Vagina (tissue), 2 donors: ENCODE measurements at regions not wholly inside any gene's neighbourhood (a gene's known extent, or its start where the extent isn't known, plus 50 kb on each side); places are given as distances from the start of the nearest gene placed in this dataset.

ENCODE experiments used
- DNase-seq, 2 donors: peaks; one replicate each; pipeline ENCODE4 v3.0.0-alpha.2; 2017; ENCODE audit errors: extremely low spot score in 2 of 2
- H3K27ac ChIP-seq: fragments of 200-600 bp; sonication (generic); one replicate; pipeline ENCODE4 v1.5.1; 2019
- H3K27me3 ChIP-seq: fragments of 200-600 bp; sonication (generic); one replicate; pipeline ENCODE4 v1.5.1; 2019
- H3K36me3 ChIP-seq, 2 donors: fragments of 200-600 bp; sonication (generic); one replicate each; pipeline ENCODE4 v1.5.1; 2017 to 2019
- H3K4me1 ChIP-seq: fragments of 200-600 bp; sonication (generic); one replicate; pipeline ENCODE4 v1.5.1; 2019
- H3K4me3 ChIP-seq, 2 donors: fragments of 200-600 bp; sonication (generic); 1 replicate in 1 of 2; 2 replicates in 1 of 2; pipeline ENCODE4 v1.5.1; 2016 to 2019
- H3K9me3 ChIP-seq: fragments of 200-600 bp; sonication (generic); one replicate; pipeline ENCODE4 v1.5.1; 2019
- CTCF ChIP-seq, 3 experiments: fragments of 450-650 bp in 2 of 3; fragments of 200-600 bp in 1 of 3; sonication (generic) in 1 of 3; IDR thresholded peaks; one replicate each; pipeline ENCODE4 v1.5.1; 2017 to 2019; ENCODE audit warnings: antibody characterized with exemption in 3 of 3, mild to moderate bottlenecking in 2 of 3, moderate library complexity in 2 of 3
- POLR2A ChIP-seq, 2 donors: fragments of 450-650 bp; IDR thresholded peaks; one replicate each; pipeline ENCODE4 v1.6.1; 2017; ENCODE audit warnings: antibody characterized with exemption in 2 of 2, mild to moderate bottlenecking in 2 of 2, moderate library complexity in 2 of 2
- POLR2AphosphoS5 ChIP-seq, 2 donors: sonication (generic); formaldehyde crosslinking; IDR thresholded peaks; one replicate each; pipeline ENCODE4 v1.9.0; 2017; ENCODE audit warnings: antibody characterized with exemption in 2 of 2, mild to moderate bottlenecking in 2 of 2, low read depth in 1 of 2; ENCODE audit not compliant: insufficient read depth in 1 of 2
- intact Hi-C: fragments of 100-400 bp; cut with DNase I; formaldehyde crosslinking; loops from one replicate; pipeline ENCODE4 v1.15.1; 2023

- Histone ChIP-seq H3K9me3 (no peaks in the 10 kb centered on the region), H3K4me3 (no peak overlapping the region), H3K36me3 (no peaks in the 10 kb centered on the region), H3K27me3 (no peaks in the 10 kb centered on the region), H3K27ac (peak overlapping the region; percentile 37), H3K4me1 (peaks cover 35% of the 10 kb centered on the region)
- TF ChIP-seq CTCF (IDR thresholded peaks at IDR 0.05) (no peak), POLR2A (IDR thresholded peaks at IDR 0.05) (no peak), POLR2AphosphoS5 (IDR thresholded peaks at IDR 0.05; ENCODE audit: insufficient read depth in 1 of 2, low read depth in 1 of 2) (no peak)
- intact Hi-C loops, result no loop called here
- no peak for DNase-seq
Measured at GRCh38 chr10:31129880-31130405, 98.3 kb upstream of the ZNF438 start.

GRCh38 chr10:31130406-31130805 is 98.7 kb upstream of the ZNF438 start:
- peak in 1 of 2 donors; percentile 84 for DNase-seq
- H3K9me3 ChIP-seq, result no peaks in the 10 kb centered on the region
- H3K27ac ChIP-seq, result peak overlapping the region; percentile 37
- TF ChIP-seq POLR2A (IDR thresholded peaks at IDR 0.05), result no peak
- TF ChIP-seq CTCF (IDR thresholded peaks at IDR 0.05), result no peak
- TF ChIP-seq POLR2AphosphoS5 (IDR thresholded peaks at IDR 0.05; ENCODE audit: insufficient read depth in 1 of 2, low read depth in 1 of 2), result no peak
- peaks cover 37% of the 10 kb centered on the region for H3K4me1 ChIP-seq
- H3K4me3 ChIP-seq, result no peak overlapping the region
- intact Hi-C loops, result no loop called here
- H3K27me3 ChIP-seq, result no peaks in the 10 kb centered on the region
- no peaks in the 10 kb centered on the region for H3K36me3 ChIP-seq

- H3K27me3 ChIP-seq, result no peaks in the 10 kb centered on the region
- TF ChIP-seq POLR2A (IDR thresholded peaks at IDR 0.05) (no peak), CTCF (IDR thresholded peaks at IDR 0.05) (no peak), POLR2AphosphoS5 (IDR thresholded peaks at IDR 0.05; ENCODE audit: insufficient read depth in 1 of 2, low read depth in 1 of 2) (no peak)
- no peaks in the 10 kb centered on the region for H3K9me3 ChIP-seq
- intact Hi-C loops, result no loop called here
- no peaks in the 10 kb centered on the region for H3K36me3 ChIP-seq
- peaks cover 37% of the 10 kb centered on the region for H3K4me1 ChIP-seq
- peak in 1 of 2 donors; percentile 18 for DNase-seq
- peak overlapping the region; percentile 92 for H3K27ac ChIP-seq
- H3K4me3 ChIP-seq, result no peak overlapping the region
Measured at GRCh38 chr10:31131251-31131650, 99.6 kb upstream of the ZNF438 start.

- H3K36me3 ChIP-seq, result no peaks in the 10 kb centered on the region
- DNase-seq, result peak in 1 of 2 donors; percentile 86
- no peaks in the 10 kb centered on the region for H3K9me3 ChIP-seq
- no peak for TF ChIP-seq CTCF (IDR thresholded peaks at IDR 0.05)
- TF ChIP-seq POLR2A (IDR thresholded peaks at IDR 0.05), result no peak
- TF ChIP-seq POLR2AphosphoS5 (IDR thresholded peaks at IDR 0.05; ENCODE audit: insufficient read depth in 1 of 2, low read depth in 1 of 2), result no peak
- no peak overlapping the region for H3K4me3 ChIP-seq
- H3K27ac ChIP-seq, result peak overlapping the region; percentile 92
- peaks cover 52% of the 10 kb centered on the region for H3K4me1 ChIP-seq
- intact Hi-C loops, result no loop called here
- no peaks in the 10 kb centered on the region for H3K27me3 ChIP-seq
Measured at GRCh38 chr10:31132681-31133244, 101.1 kb upstream of the ZNF438 start.

GRCh38 chr10:31133251-31133791 is 101.7 kb upstream of the ZNF438 start:
- Histone ChIP-seq H3K4me3 (peak overlapping the region; percentile 47 to 51), H3K9me3 (no peaks in the 10 kb centered on the region), H3K27ac (peak overlapping the region; percentile 92), H3K36me3 (no peaks in the 10 kb centered on the region), H3K4me1 (peaks cover 55% of the 10 kb centered on the region), H3K27me3 (no peaks in the 10 kb centered on the region)
- intact Hi-C loops, result no loop called here
- TF ChIP-seq POLR2AphosphoS5 (IDR thresholded peaks at IDR 0.05; ENCODE audit: insufficient read depth in 1 of 2, low read depth in 1 of 2) (no peak), POLR2A (IDR thresholded peaks at IDR 0.05) (no peak), CTCF (IDR thresholded peaks at IDR 0.05) (no peak)
- DNase-seq, result no peak
